Astrocyte of the cerebellum (primary cell): ENCODE measurements at regions not wholly inside any gene's neighbourhood (a gene's known extent, or its start where the extent isn't known, plus 50 kb on each side); places are given as distances from the start of the nearest gene placed in this dataset.

ENCODE experiments used
- DNase-seq: peaks from one replicate; pipeline ENCODE4 v3.0.0-alpha.2; 2011; ENCODE audit warnings: low read depth
- H3K4me3 ChIP-seq: 2 replicates; pipeline ENCODE4 v1.5.1; 2011; ENCODE audit warnings: mild to moderate bottlenecking, low read depth, low read length, moderate library complexity
- CTCF ChIP-seq: IDR thresholded peaks from 2 replicates; pipeline ENCODE4 v1.5.1; 2012; ENCODE audit warnings: low read length, low read depth, moderate library complexity, mild to moderate bottlenecking; ENCODE audit errors: missing control alignments
- in situ Hi-C: cut with HindIII; loops from 2 replicates; pipeline ENCODE4 v1.10.0; 2017; ENCODE audit warnings: low sequenced_read_pairs

GRCh38 chr2:58516695-58517094 is 275.6 kb upstream of the FANCL start:
- in situ Hi-C loops, result no loop called here

GRCh38 chr2:58515827-58516573 is 274.9 kb upstream of the FANCL start:
- H3K4me3 ChIP-seq, result no peak overlapping the region
- TF ChIP-seq CTCF, result no peak
- no peak for DNase-seq
- in situ Hi-C loops, result no loop called here

More at GRCh38 chr2:58516695-58517094, 275.6 kb upstream of the FANCL start:
- DNase-seq, result no peak
- TF ChIP-seq CTCF, result no peak
- H3K4me3 ChIP-seq, result no peak overlapping the region

GRCh38 chr2:58514252-58514651 is 273.1 kb upstream of the FANCL start:
- DNase-seq, result no peak
- in situ Hi-C loops, result no loop called here
- no peak for TF ChIP-seq CTCF
- H3K4me3 ChIP-seq, result no peak overlapping the region

GRCh38 chr2:58512878-58513277 is 271.8 kb upstream of the FANCL start:
- no peak for DNase-seq
- in situ Hi-C loops, result no loop called here
- H3K4me3 ChIP-seq, result no peak overlapping the region
- no peak for TF ChIP-seq CTCF

GRCh38 chr2:58508006-58508405 is 266.9 kb upstream of the FANCL start:
- TF ChIP-seq CTCF, result no peak
- H3K4me3 ChIP-seq, result no peak overlapping the region
- no peak for DNase-seq
- in situ Hi-C loops, result no loop called here

GRCh38 chr2:58503918-58504317 is 262.8 kb upstream of the FANCL start:
- no peak overlapping the region for H3K4me3 ChIP-seq
- DNase-seq, result no peak
- no peak for TF ChIP-seq CTCF
- in situ Hi-C loops, result no loop called here

- TF ChIP-seq CTCF, result no peak
- DNase-seq, result no peak
- H3K4me3 ChIP-seq, result no peak overlapping the region
- in situ Hi-C loops, result no loop called here
Measured at GRCh38 chr2:58502931-58503330, 261.8 kb upstream of the FANCL start.
